GM23338 (cell line): ENCODE measurements at regions not wholly inside any gene's neighbourhood (a gene's known extent, or its start where the extent isn't known, plus 50 kb on each side); places are given as distances from the start of the nearest gene placed in this dataset.

Experiments used
- ATAC-seq: fragments of 200-7000 bp; cut with Tn5 transposase; 3 replicates; pipeline ENCODE4 v1.9.1; 2020
- DNase-seq: peaks from one replicate; pipeline ENCODE4 v3.0.0-alpha.2; 2015; ENCODE audit warnings: low spot score
- H2AFZ ChIP-seq: fragments of 200-600 bp; sonication (generic); 2 replicates; pipeline ENCODE4 v1.8.0; 2016; ENCODE audit warnings: antibody characterized with exemption, mild to moderate bottlenecking, moderate library complexity
- H3F3A ChIP-seq: fragments of 200-600 bp; sonication (generic); replicated peaks from 2 replicates; pipeline ENCODE4 v1.8.0; 2017; ENCODE audit warnings: antibody characterized with exemption, mixed run types, low read depth
- H3K27ac ChIP-seq: fragments of 200-600 bp; sonication (generic); 2 replicates; pipeline ENCODE4 v1.6.1; 2016; ENCODE audit warnings: low read depth
- H3K27me3 ChIP-seq: fragments of 200-600 bp; sonication (generic); 2 replicates; pipeline ENCODE4 v1.8.0; 2016; ENCODE audit warnings: mild to moderate bottlenecking, mixed run types, moderate library complexity; ENCODE audit not compliant: insufficient read depth
- H3K36me3 ChIP-seq: fragments of 200-600 bp; sonication (generic); 2 replicates; pipeline ENCODE4 v1.8.0; 2016; ENCODE audit warnings: mild to moderate bottlenecking; ENCODE audit not compliant: insufficient read depth
- H3K4me1 ChIP-seq: fragments of 200-600 bp; sonication (generic); 2 replicates; pipeline ENCODE4 v1.8.0; 2016; ENCODE audit warnings: mild to moderate bottlenecking, moderate library complexity; ENCODE audit not compliant: insufficient read depth
- H3K4me2 ChIP-seq: fragments of 200-600 bp; sonication (generic); 2 replicates; pipeline ENCODE4 v1.7.1; 2017; ENCODE audit warnings: mixed run types
- H3K4me3 ChIP-seq: fragments of 200-600 bp; sonication (generic); 2 replicates; pipeline ENCODE4 v1.6.1; 2016; ENCODE audit warnings: mixed run types
- H3K79me2 ChIP-seq: fragments of 200-600 bp; sonication (generic); replicated peaks from 2 replicates; pipeline ENCODE4 v1.8.0; 2017; ENCODE audit warnings: mild to moderate bottlenecking; ENCODE audit not compliant: insufficient read depth
- H3K9me2 ChIP-seq: fragments of 200-600 bp; sonication (generic); 2 replicates; pipeline ENCODE4 v1.8.0; 2017; ENCODE audit not compliant: insufficient read depth
- H4K20me1 ChIP-seq: fragments of 200-600 bp; sonication (generic); replicated peaks from 2 replicates; pipeline ENCODE4 v1.8.0; 2017; ENCODE audit warnings: mild to moderate bottlenecking; ENCODE audit not compliant: insufficient read depth
- H3K27ac Mint-ChIP-seq: 2 replicates; pipeline ENCODE4 v1.8.0; 2020; ENCODE audit warnings: inconsistent platforms, mild to moderate bottlenecking, moderate library complexity, mixed read lengths
- H3K27me3 Mint-ChIP-seq: 3 replicates; pipeline ENCODE4 v1.8.0; 2022; ENCODE audit warnings: low read depth, mild to moderate bottlenecking, moderate library complexity, mixed read lengths, inconsistent platforms; ENCODE audit not compliant: insufficient read depth, poor library complexity
- H3K36me3 Mint-ChIP-seq: 3 replicates; pipeline ENCODE4 v1.8.0; 2021; ENCODE audit warnings: low read depth, mild to moderate bottlenecking, inconsistent platforms, moderate library complexity, mixed read lengths
- H3K4me1 Mint-ChIP-seq: 3 replicates; pipeline ENCODE4 v1.8.0; 2020; ENCODE audit warnings: mild to moderate bottlenecking, inconsistent platforms, mixed read lengths
- H3K4me3 Mint-ChIP-seq: 3 replicates; pipeline ENCODE4 v1.8.0; 2021; ENCODE audit warnings: moderate library complexity, mild to moderate bottlenecking, inconsistent platforms, mixed read lengths
- H3K9me3 Mint-ChIP-seq: 3 replicates; pipeline ENCODE4 v1.8.0; 2020; ENCODE audit warnings: moderate library complexity, mild to moderate bottlenecking, inconsistent platforms, mixed read lengths
- CREB1 ChIP-seq: fragments of 250-450 bp; sonication (Bioruptor Pico); IDR thresholded peaks from 2 replicates; pipeline ENCODE4 v1.5.0; 2020; ENCODE audit warnings: low read depth, mild to moderate bottlenecking, moderate library complexity
- CTCF ChIP-seq, 2 experiments: fragments of 200-600 bp in 1 of 2; sonication (generic) in 1 of 2; conservative IDR thresholded peaks; 2 replicates each; pipeline versions ENCODE4 v1.5.1 to v1.6.1; 2016 to 2017; ENCODE audit warnings: antibody characterized with exemption in 2 of 2, low read depth in 2 of 2, mild to moderate bottlenecking in 2 of 2, moderate library complexity in 1 of 2
- ETS1 ChIP-seq: IDR thresholded peaks from 2 replicates; pipeline ENCODE4 v1.6.1; 2016; ENCODE audit warnings: antibody characterized with exemption
- EZH2 ChIP-seq: fragments of 200-600 bp; sonication (generic); IDR thresholded peaks from one replicate; pipeline ENCODE4 v1.8.0; 2017; ENCODE audit warnings: antibody characterized with exemption, mild to moderate bottlenecking, low read depth; ENCODE audit not compliant: unreplicated experiment
- EZH2phosphoT487 ChIP-seq: fragments of 200-600 bp; sonication (generic); IDR thresholded peaks from one replicate; pipeline ENCODE4 v1.8.1; 2018; ENCODE audit warnings: antibody characterized with exemption; ENCODE audit not compliant: unreplicated experiment
- JUNB ChIP-seq: IDR thresholded peaks from one replicate; pipeline ENCODE4 v1.6.1; 2016; ENCODE audit warnings: antibody characterized with exemption; ENCODE audit not compliant: unreplicated experiment
- POLR2AphosphoS5 ChIP-seq: IDR thresholded peaks from 2 replicates; pipeline ENCODE4 v1.6.1; 2016; ENCODE audit warnings: antibody characterized with exemption, low read depth
- REST ChIP-seq: IDR thresholded peaks from one replicate; pipeline ENCODE4 v1.6.1; 2018; ENCODE audit warnings: antibody characterized with exemption; ENCODE audit not compliant: unreplicated experiment
- STAT1 ChIP-seq: IDR thresholded peaks from one replicate; pipeline ENCODE4 v1.6.1; 2016; ENCODE audit warnings: antibody characterized with exemption; ENCODE audit not compliant: unreplicated experiment
- ZNF114 ChIP-seq: fragments of 250-450 bp; sonication (Bioruptor Pico); IDR thresholded peaks from 2 replicates; pipeline ENCODE4 v1.5.0; 2020; ENCODE audit warnings: mild to moderate bottlenecking, moderate library complexity
- ZNF331 ChIP-seq: fragments of 250-450 bp; sonication (Bioruptor Pico); IDR thresholded peaks from 2 replicates; pipeline ENCODE4 v1.5.0; 2020; ENCODE audit warnings: low read depth, mild to moderate bottlenecking, moderate library complexity
- ZNF462 ChIP-seq: fragments of 250-450 bp; sonication (Bioruptor Pico); IDR thresholded peaks from 2 replicates; pipeline ENCODE4 v1.5.0; 2020; ENCODE audit warnings: mild to moderate bottlenecking, moderate library complexity

- H3K4me1 ChIP-seq: no peaks in the 10 kb centered on the region
- H3K36me3 ChIP-seq: no peaks in the 10 kb centered on the region
- no peak overlapping the region for H3K4me3 Mint-ChIP-seq
- no peaks in the 10 kb centered on the region for H3K9me3 Mint-ChIP-seq
- no peaks in the 10 kb centered on the region for H4K20me1 ChIP-seq
- H3K4me1 Mint-ChIP-seq: no peaks in the 10 kb centered on the region; the same call in 2 of the 3 replicates
- H3K4me3 ChIP-seq: no peak overlapping the region
- no peak overlapping the region for H3K27ac Mint-ChIP-seq
- no peaks in the 10 kb centered on the region for H3K79me2 ChIP-seq
- no peaks in the 10 kb centered on the region for H3K36me3 Mint-ChIP-seq
- 0 out of 2 replicates have a peak, but pooled peaks cover 4% of the 10 kb centered on the region for H3K9me2 ChIP-seq
- TF ChIP-seq CREB1 (CRISPR knock-in tag) (no peak), ZNF114 (no peak), REST (no peak), ETS1 (no peak), ZNF462 (CRISPR knock-in tag) (no peak), CTCF (conservative IDR thresholded peaks at IDR 0.05; ENCODE audit: low read depth in 2 of 2) (no peak), POLR2AphosphoS5 (no peak), JUNB (no peak), EZH2 (no peak), EZH2phosphoT487 (no peak), ZNF331 (CRISPR knock-in tag) (no peak), STAT1 (no peak)
- H3K27me3 ChIP-seq: no peaks in the 10 kb centered on the region
- no peak overlapping the region for H3K4me2 ChIP-seq
- DNase-seq (no peak), ATAC-seq (no peak)
- no peak overlapping the region for H3K27ac ChIP-seq
- no peaks in the 10 kb centered on the region for H3F3A ChIP-seq
- H2AFZ ChIP-seq: no peak overlapping the region
- H3K27me3 Mint-ChIP-seq: peaks cover 1% of the 10 kb centered on the region
Measured at GRCh38 chr11:106403751-106404150, 326.3 kb downstream of the AASDHPPT start.
